Activated T-cell treated with anti-CD3 and anti-CD28 coated beads, Interleukin-2, amount 50 U/mL, for 4 hours (primary cell): ENCODE measurements at regions not wholly inside any gene's neighbourhood (a gene's known extent, or its start where the extent isn't known, plus 50 kb on each side); places are given as distances from the start of the nearest gene placed in this dataset.

Experiments used
- ATAC-seq, 2 donors: fragments of 200-7000 bp; cut with Tn5 transposase; one replicate each; pipeline ENCODE4 v1.10.0; 2021
- DNase-seq: peaks from one replicate; pipeline ENCODE4 v3.0.0-alpha.2; 2020
- H3K27me3 Mint-ChIP-seq: one replicate; pipeline ENCODE4 v1.8.0; 2021; ENCODE audit warnings: low read depth, mixed read lengths
- H3K36me3 Mint-ChIP-seq: one replicate; pipeline ENCODE4 v1.8.0; 2022; ENCODE audit warnings: mixed read lengths; ENCODE audit not compliant: insufficient read depth
- H3K4me1 Mint-ChIP-seq: one replicate; pipeline ENCODE4 v1.8.0; 2021; ENCODE audit warnings: low read depth, mixed read lengths
- H3K4me3 Mint-ChIP-seq: one replicate; pipeline ENCODE4 v1.8.0; 2021; ENCODE audit warnings: mild to moderate bottlenecking, moderate library complexity, mixed read lengths
- H3K9me3 Mint-ChIP-seq: one replicate; pipeline ENCODE4 v1.8.0; 2021; ENCODE audit warnings: mixed read lengths

GRCh38 chr12:39240587-39240986 is 202.3 kb downstream of the KIF21A start:
- Mint-ChIP-seq H3K9me3 (no peaks in the 10 kb centered on the region), H3K4me3 (no peak overlapping the region), H3K4me1 (no peaks in the 10 kb centered on the region), H3K36me3 (no peaks in the 10 kb centered on the region), H3K27me3 (peaks cover 4% of the 10 kb centered on the region)
- ATAC-seq (no peak), DNase-seq (no peak)

- Mint-ChIP-seq H3K4me3 (no peak overlapping the region), H3K4me1 (no peaks in the 10 kb centered on the region), H3K9me3 (no peaks in the 10 kb centered on the region), H3K36me3 (no peaks in the 10 kb centered on the region), H3K27me3 (peaks cover under 1% of the 10 kb centered on the region)
- no peak for ATAC-seq
- DNase-seq: no peak
Measured at GRCh38 chr12:39239490-39240486, 203.1 kb downstream of the KIF21A start.

GRCh38 chr12:39237004-39237403 is 205.9 kb downstream of the KIF21A start:
- H3K27me3 Mint-ChIP-seq: no peaks in the 10 kb centered on the region
- H3K36me3 Mint-ChIP-seq: no peaks in the 10 kb centered on the region
- no peak overlapping the region for H3K4me3 Mint-ChIP-seq
- ATAC-seq (no peak), DNase-seq (no peak)
- no peaks in the 10 kb centered on the region for H3K9me3 Mint-ChIP-seq
- no peaks in the 10 kb centered on the region for H3K4me1 Mint-ChIP-seq

- ATAC-seq: no peak
- no peaks in the 10 kb centered on the region for H3K36me3 Mint-ChIP-seq
Measured at GRCh38 chr12:39235990-39236767, 206.7 kb downstream of the KIF21A start.

GRCh38 chr12:39230086-39230485 is 212.8 kb downstream of the KIF21A start:
- Mint-ChIP-seq H3K27me3 (no peaks in the 10 kb centered on the region), H3K4me3 (no peak overlapping the region), H3K9me3 (no peaks in the 10 kb centered on the region), H3K4me1 (no peaks in the 10 kb centered on the region), H3K36me3 (no peaks in the 10 kb centered on the region)
- DNase-seq: no peak
- no peak for ATAC-seq

More at GRCh38 chr12:39235990-39236767, 206.7 kb downstream of the KIF21A start:
- Mint-ChIP-seq H3K4me1 (no peaks in the 10 kb centered on the region), H3K9me3 (no peaks in the 10 kb centered on the region), H3K4me3 (no peak overlapping the region), H3K27me3 (no peaks in the 10 kb centered on the region)
- DNase-seq: no peak

GRCh38 chr12:39227218-39227617 is 215.7 kb downstream of the KIF21A start:
- ATAC-seq: no peak
- Mint-ChIP-seq H3K36me3 (no peaks in the 10 kb centered on the region), H3K9me3 (peaks cover 5% of the 10 kb centered on the region), H3K27me3 (no peaks in the 10 kb centered on the region), H3K4me1 (no peaks in the 10 kb centered on the region), H3K4me3 (no peak overlapping the region)
- DNase-seq: no peak

- DNase-seq (no peak), ATAC-seq (no peak)
- peaks cover 5% of the 10 kb centered on the region for H3K9me3 Mint-ChIP-seq
- H3K4me1 Mint-ChIP-seq: no peaks in the 10 kb centered on the region
- no peaks in the 10 kb centered on the region for H3K36me3 Mint-ChIP-seq
- H3K27me3 Mint-ChIP-seq: no peaks in the 10 kb centered on the region
- H3K4me3 Mint-ChIP-seq: no peak overlapping the region
Measured at GRCh38 chr12:39224971-39225370, 217.9 kb downstream of the KIF21A start.

GRCh38 chr12:39205969-39206368 is 237.0 kb downstream of the KIF21A start:
- DNase-seq: no peak
- H3K36me3 Mint-ChIP-seq: no peaks in the 10 kb centered on the region
- peaks cover 20% of the 10 kb centered on the region for H3K9me3 Mint-ChIP-seq
- H3K4me1 Mint-ChIP-seq: no peaks in the 10 kb centered on the region
- ATAC-seq: no peak
- H3K27me3 Mint-ChIP-seq: no peaks in the 10 kb centered on the region
- H3K4me3 Mint-ChIP-seq: no peak overlapping the region

- Mint-ChIP-seq H3K9me3 (peaks cover 10% of the 10 kb centered on the region), H3K4me3 (no peak overlapping the region), H3K36me3 (no peaks in the 10 kb centered on the region), H3K4me1 (no peaks in the 10 kb centered on the region), H3K27me3 (peaks cover 5% of the 10 kb centered on the region)
- no peak for DNase-seq
- no peak for ATAC-seq
Measured at GRCh38 chr12:39199351-39199750, 243.6 kb downstream of the KIF21A start.

- ATAC-seq (no peak), DNase-seq (no peak)
- Mint-ChIP-seq H3K4me1 (no peaks in the 10 kb centered on the region), H3K27me3 (peaks cover 2% of the 10 kb centered on the region), H3K9me3 (no peaks in the 10 kb centered on the region), H3K4me3 (no peak overlapping the region), H3K36me3 (no peaks in the 10 kb centered on the region)
Measured at GRCh38 chr12:39188689-39189088, 254.2 kb downstream of the KIF21A start.

GRCh38 chr12:39186744-39187143 is 256.2 kb downstream of the KIF21A start:
- H3K27me3 Mint-ChIP-seq: peaks cover 2% of the 10 kb centered on the region
- no peak for ATAC-seq
- DNase-seq: no peak
- H3K36me3 Mint-ChIP-seq: no peaks in the 10 kb centered on the region
- no peak overlapping the region for H3K4me3 Mint-ChIP-seq
- no peaks in the 10 kb centered on the region for H3K4me1 Mint-ChIP-seq
- no peaks in the 10 kb centered on the region for H3K9me3 Mint-ChIP-seq

- Mint-ChIP-seq H3K36me3 (no peaks in the 10 kb centered on the region), H3K4me3 (no peak overlapping the region), H3K9me3 (no peaks in the 10 kb centered on the region), H3K27me3 (no peaks in the 10 kb centered on the region), H3K4me1 (no peaks in the 10 kb centered on the region)
- ATAC-seq (no peak), DNase-seq (no peak)
Measured at GRCh38 chr12:39178837-39179236, 264.1 kb downstream of the KIF21A start.

GRCh38 chr12:39176356-39176755 is 266.6 kb downstream of the KIF21A start:
- H3K27me3 Mint-ChIP-seq: no peaks in the 10 kb centered on the region
- DNase-seq (no peak), ATAC-seq (no peak)
- H3K9me3 Mint-ChIP-seq: no peaks in the 10 kb centered on the region
- no peak overlapping the region for H3K4me3 Mint-ChIP-seq
- H3K36me3 Mint-ChIP-seq: no peaks in the 10 kb centered on the region
- no peaks in the 10 kb centered on the region for H3K4me1 Mint-ChIP-seq

GRCh38 chr12:39173726-39174125 is 268.3 kb upstream of the CPNE8 start:
- Mint-ChIP-seq H3K4me3 (no peak overlapping the region), H3K27me3 (no peaks in the 10 kb centered on the region), H3K4me1 (no peaks in the 10 kb centered on the region), H3K36me3 (no peaks in the 10 kb centered on the region), H3K9me3 (no peaks in the 10 kb centered on the region)
- no peak for ATAC-seq
- no peak for DNase-seq

- H3K27me3 Mint-ChIP-seq: no peaks in the 10 kb centered on the region
- no peak for ATAC-seq
- no peak for DNase-seq
- H3K36me3 Mint-ChIP-seq: no peaks in the 10 kb centered on the region
- no peaks in the 10 kb centered on the region for H3K4me1 Mint-ChIP-seq
- H3K4me3 Mint-ChIP-seq: no peak overlapping the region
- peaks cover 4% of the 10 kb centered on the region for H3K9me3 Mint-ChIP-seq
Measured at GRCh38 chr12:39165338-39165737, 259.9 kb upstream of the CPNE8 start.
